ENCODE measurements at regions not wholly inside any gene's neighbourhood (a gene's known extent, or its start where the extent isn't known, plus 50 kb on each side); places are given as distances from the start of the nearest gene placed in this dataset.
"Not testable (repeated sequence)": the region's sequence is repeated elsewhere in the genome, so short reads cannot be mapped to it uniquely, and the experiment has no call there.

- Histone ChIP-seq H3K4me1 (ENCODE audit: control insufficient read depth in 1 of 2, extremely low read depth in 1 of 2, insufficient read depth in 2 of 2, low read length in 2 of 2) (no peaks in the 10 kb centered on the region), H3K27ac (ENCODE audit: low read length) (no peak overlapping the region), H3K9me3 (no peaks in the 10 kb centered on the region), H3K27me3 (replicated peaks in 1 of 2; ENCODE audit: control insufficient read depth in 2 of 2, extremely low read depth in 1 of 2, insufficient read depth in 2 of 2, low read length in 1 of 2) (no peaks in the 10 kb centered on the region), H3K36me3 (ENCODE audit: control insufficient read depth in 2 of 2, extremely low read depth in 1 of 2, insufficient read depth in 1 of 2, low read length in 1 of 2) (no peaks in the 10 kb centered on the region), H3K4me3 (ENCODE audit: control insufficient read depth in 1 of 2, extremely low read depth in 1 of 2, low read length in 1 of 2) (no peak overlapping the region)
- Mint-ChIP-seq H3K4me3 (no peak overlapping the region), H3K4me1 (no peaks in the 10 kb centered on the region), H3K27ac (no peak overlapping the region), H3K36me3 (no peaks in the 10 kb centered on the region), H3K27me3 (no peaks in the 10 kb centered on the region), H3K9me3 (peaks cover 0 to 4% (median 2%) of the 10 kb centered on the region in 3 donors)
- no CpG with 5 or more reads among the region's 2 CpGs for WGBS (ENCODE audit: insufficient coverage)
- DNase-seq = no peak
- no peak for ATAC-seq (replicated peaks in 1 of 4)
- ChIA-PET CTCF (no interaction called here), POLR2A (no interaction called here)
Observed at GRCh38 chr1:83318366-83318765, 680.6 kb downstream of the TTLL7 start.

- H3K36me3 Mint-ChIP-seq; H3K4me1 Mint-ChIP-seq; H3K9me3 ChIP-seq; H3K27ac ChIP-seq (ENCODE audit: low read length); H3K4me3 Mint-ChIP-seq; CTCF ChIA-PET; H3K4me3 ChIP-seq (ENCODE audit: control insufficient read depth in 1 of 2, extremely low read depth in 1 of 2, low read length in 1 of 2); H3K36me3 ChIP-seq (ENCODE audit: control insufficient read depth in 2 of 2, extremely low read depth in 1 of 2, insufficient read depth in 1 of 2, low read length in 1 of 2); H3K9me3 Mint-ChIP-seq; DNase-seq; H3K27me3 Mint-ChIP-seq; H3K4me1 ChIP-seq (ENCODE audit: control insufficient read depth in 1 of 2, extremely low read depth in 1 of 2, insufficient read depth in 2 of 2, low read length in 2 of 2); POLR2A ChIA-PET; H3K27ac Mint-ChIP-seq; H3K27me3 ChIP-seq (replicated peaks in 1 of 2; ENCODE audit: control insufficient read depth in 2 of 2, extremely low read depth in 1 of 2, insufficient read depth in 2 of 2, low read length in 1 of 2); ATAC-seq (replicated peaks in 1 of 4): not testable (repeated sequence)
- WGBS (ENCODE audit: insufficient coverage) = no CpG with 5 or more reads among the region's 1 CpG
Observed at GRCh38 chr1:83315446-83315845, 683.5 kb downstream of the TTLL7 start.

- ATAC-seq (replicated peaks in 1 of 4); H3K27ac Mint-ChIP-seq; H3K4me3 ChIP-seq (ENCODE audit: control insufficient read depth in 1 of 2, extremely low read depth in 1 of 2, low read length in 1 of 2); H3K27me3 ChIP-seq (replicated peaks in 1 of 2; ENCODE audit: control insufficient read depth in 2 of 2, extremely low read depth in 1 of 2, insufficient read depth in 2 of 2, low read length in 1 of 2); H3K27me3 Mint-ChIP-seq; DNase-seq; H3K9me3 ChIP-seq; H3K4me1 ChIP-seq (ENCODE audit: control insufficient read depth in 1 of 2, extremely low read depth in 1 of 2, insufficient read depth in 2 of 2, low read length in 2 of 2); H3K4me3 Mint-ChIP-seq; H3K9me3 Mint-ChIP-seq; CTCF ChIA-PET; H3K36me3 Mint-ChIP-seq; H3K36me3 ChIP-seq (ENCODE audit: control insufficient read depth in 2 of 2, extremely low read depth in 1 of 2, insufficient read depth in 1 of 2, low read length in 1 of 2); H3K4me1 Mint-ChIP-seq; H3K27ac ChIP-seq (ENCODE audit: low read length): not testable (repeated sequence)
- POLR2A ChIA-PET = interaction anchor here in 1 of 2 donors (0.6 kb wide), 1 partner anchor 851 kb away, joined by 3 read pairs; no protein-coding TSS in a partner anchor
- no CpG with 5 or more reads among the region's 1 CpG for WGBS (ENCODE audit: insufficient coverage)
Observed at GRCh38 chr1:83310161-83310560, 688.8 kb downstream of the TTLL7 start.

- H3K27ac Mint-ChIP-seq; H3K4me3 Mint-ChIP-seq; H3K36me3 ChIP-seq (ENCODE audit: control insufficient read depth in 2 of 2, extremely low read depth in 1 of 2, insufficient read depth in 1 of 2, low read length in 1 of 2); H3K4me1 ChIP-seq (ENCODE audit: control insufficient read depth in 1 of 2, extremely low read depth in 1 of 2, insufficient read depth in 2 of 2, low read length in 2 of 2); H3K4me1 Mint-ChIP-seq; H3K27ac ChIP-seq (ENCODE audit: low read length); H3K36me3 Mint-ChIP-seq; H3K27me3 Mint-ChIP-seq; H3K27me3 ChIP-seq (replicated peaks in 1 of 2; ENCODE audit: control insufficient read depth in 2 of 2, extremely low read depth in 1 of 2, insufficient read depth in 2 of 2, low read length in 1 of 2); CTCF ChIA-PET; H3K4me3 ChIP-seq (ENCODE audit: control insufficient read depth in 1 of 2, extremely low read depth in 1 of 2, low read length in 1 of 2); H3K9me3 ChIP-seq; H3K9me3 Mint-ChIP-seq: not testable (repeated sequence)
- DNase-seq = peak in 2 of 35 experiments; percentile 1 to 2
- peak; percentile 31 to 71 (median 46) for ATAC-seq (replicated peaks in 1 of 4)
- POLR2A ChIA-PET = interaction anchor here in 1 of 2 donors (0.6 kb wide), 1 partner anchor 277 kb away, joined by 3 read pairs; no protein-coding TSS in a partner anchor
- no CpG with 5 or more reads among the region's 2 CpGs for WGBS (ENCODE audit: insufficient coverage)
Observed at GRCh38 chr1:83309035-83309434, 689.9 kb downstream of the TTLL7 start.

- H3K27ac ChIP-seq (ENCODE audit: low read length); H3K4me3 ChIP-seq (ENCODE audit: control insufficient read depth in 1 of 2, extremely low read depth in 1 of 2, low read length in 1 of 2); H3K27ac Mint-ChIP-seq; H3K9me3 Mint-ChIP-seq; CTCF ChIA-PET; H3K36me3 Mint-ChIP-seq; H3K4me1 ChIP-seq (ENCODE audit: control insufficient read depth in 1 of 2, extremely low read depth in 1 of 2, insufficient read depth in 2 of 2, low read length in 2 of 2); ATAC-seq (replicated peaks in 1 of 4); H3K36me3 ChIP-seq (ENCODE audit: control insufficient read depth in 2 of 2, extremely low read depth in 1 of 2, insufficient read depth in 1 of 2, low read length in 1 of 2); H3K27me3 Mint-ChIP-seq; H3K4me1 Mint-ChIP-seq; H3K27me3 ChIP-seq (replicated peaks in 1 of 2; ENCODE audit: control insufficient read depth in 2 of 2, extremely low read depth in 1 of 2, insufficient read depth in 2 of 2, low read length in 1 of 2); H3K9me3 ChIP-seq; DNase-seq; POLR2A ChIA-PET; H3K4me3 Mint-ChIP-seq: not testable (repeated sequence)
- no CpG with 5 or more reads among the region's 2 CpGs for WGBS (ENCODE audit: insufficient coverage)
Observed at GRCh38 chr1:83306811-83307210, 692.1 kb downstream of the TTLL7 start.

GRCh38 chr1:83295594-83295993 is 703.3 kb downstream of the TTLL7 start:
- WGBS (ENCODE audit: insufficient coverage) = no CpG with 5 or more reads among the region's 1 CpG
- CTCF ChIA-PET; H3K9me3 ChIP-seq; H3K36me3 ChIP-seq (ENCODE audit: control insufficient read depth in 2 of 2, extremely low read depth in 1 of 2, insufficient read depth in 1 of 2, low read length in 1 of 2); DNase-seq; H3K27me3 Mint-ChIP-seq; H3K27ac ChIP-seq (ENCODE audit: low read length); POLR2A ChIA-PET; H3K4me1 Mint-ChIP-seq; H3K27ac Mint-ChIP-seq; H3K27me3 ChIP-seq (replicated peaks in 1 of 2; ENCODE audit: control insufficient read depth in 2 of 2, extremely low read depth in 1 of 2, insufficient read depth in 2 of 2, low read length in 1 of 2); ATAC-seq (replicated peaks in 1 of 4); H3K36me3 Mint-ChIP-seq; H3K4me1 ChIP-seq (ENCODE audit: control insufficient read depth in 1 of 2, extremely low read depth in 1 of 2, insufficient read depth in 2 of 2, low read length in 2 of 2); H3K4me3 Mint-ChIP-seq; H3K4me3 ChIP-seq (ENCODE audit: control insufficient read depth in 1 of 2, extremely low read depth in 1 of 2, low read length in 1 of 2); H3K9me3 Mint-ChIP-seq: not testable (repeated sequence)

GRCh38 chr1:83287391-83287790 is 711.5 kb downstream of the TTLL7 start:
- H3K27ac ChIP-seq (ENCODE audit: low read length); H3K4me3 ChIP-seq (ENCODE audit: control insufficient read depth in 1 of 2, extremely low read depth in 1 of 2, low read length in 1 of 2); H3K27me3 ChIP-seq (replicated peaks in 1 of 2; ENCODE audit: control insufficient read depth in 2 of 2, extremely low read depth in 1 of 2, insufficient read depth in 2 of 2, low read length in 1 of 2); H3K36me3 Mint-ChIP-seq; H3K36me3 ChIP-seq (ENCODE audit: control insufficient read depth in 2 of 2, extremely low read depth in 1 of 2, insufficient read depth in 1 of 2, low read length in 1 of 2); H3K4me1 ChIP-seq (ENCODE audit: control insufficient read depth in 1 of 2, extremely low read depth in 1 of 2, insufficient read depth in 2 of 2, low read length in 2 of 2); H3K4me3 Mint-ChIP-seq; H3K27ac Mint-ChIP-seq; DNase-seq; H3K27me3 Mint-ChIP-seq; ATAC-seq (replicated peaks in 1 of 4); H3K9me3 Mint-ChIP-seq; CTCF ChIA-PET; POLR2A ChIA-PET; H3K9me3 ChIP-seq; H3K4me1 Mint-ChIP-seq: not testable (repeated sequence)
- WGBS (ENCODE audit: insufficient coverage) = no CpG with 5 or more reads among the region's 1 CpG

All from T-cell (primary cell).